ENCODE measurements at regions not wholly inside any gene's neighbourhood (a gene's known extent, or its start where the extent isn't known, plus 50 kb on each side); places are given as distances from the start of the nearest gene placed in this dataset.

- ChIA-PET CTCF (ENCODE audit: partially characterized antibody) (interaction anchor here (1.3 to 1.5 kb wide), 2 partner anchors 8 to 26 kb away, joined by 3 to 7 read pairs; no protein-coding TSS in a partner anchor), POLR2A (ENCODE audit: partially characterized antibody) (interaction anchor here (1.0 to 1.5 kb wide), 5 partner anchors 7 to 93 kb away, joined by 3 to 4 read pairs (median 3); partner anchors contain the start of genes EEF1B2 and NDUFS1)
- no peaks in the 10 kb centered on the region for H3K79me1 ChIP-seq (ENCODE audit: low read depth, low read length)
- H4K20me1 ChIP-seq (replicated peaks in 1 of 2; ENCODE audit: control insufficient read depth in 1 of 2, insufficient read depth in 2 of 2, low read length in 2 of 2) = no peaks in the 10 kb centered on the region
- FAIRE-seq (no peak), DNase-seq (ENCODE audit: low read depth in 1 of 2, low spot score in 2 of 2) (no peak)
- no peak overlapping the region for H2BK20ac ChIP-seq (ENCODE audit: low read length)
- H2AK5ac ChIP-seq (ENCODE audit: low read depth, low read length) = no peak overlapping the region
- no peak overlapping the region for H2BK5ac ChIP-seq (ENCODE audit: low read depth, low read length)
- no peaks in the 10 kb centered on the region for H3K23me2 ChIP-seq (ENCODE audit: low read depth, low read length)
- no peak overlapping the region for H4K5ac ChIP-seq (ENCODE audit: insufficient read length, low read depth, low read length)
- H3K27me3 ChIP-seq (replicated peaks in 1 of 4; ENCODE audit: control insufficient read depth in 3 of 4, extremely low read depth in 1 of 4, insufficient read depth in 3 of 4, low read length in 3 of 4) = no peaks in the 10 kb centered on the region
- H3K9ac ChIP-seq (replicated peaks in 1 of 4; ENCODE audit: extremely low read depth in 1 of 4, low read depth in 3 of 4, low read length in 3 of 4) = no peak overlapping the region
- no peak overlapping the region for H3K4ac ChIP-seq (replicated peaks; ENCODE audit: insufficient read length, low read depth, low read length)
- H2AFZ ChIP-seq (ENCODE audit: low read length) = peak overlapping the region; percentile 81; the same call in 1 of the 2 replicates
- H4K91ac ChIP-seq (replicated peaks; ENCODE audit: insufficient read length, low read length) = no peak overlapping the region
- 0 out of 2 replicates have a peak overlapping the region, but pooled peaks have one; percentile 65 for H2BK15ac ChIP-seq (ENCODE audit: low read length)
- WGBS, 2 experiments (ENCODE audit: extremely low coverage in 1 of 2, insufficient coverage in 1 of 2, insufficient read length in 1 of 2, insufficient replicate concordance in 2 of 2, low coverage in 1 of 2, low lambda C conversion rate in 2 of 2, missing lambda C conversion rate in 1 of 2) = 34% methylated on average over 4 of the region's 4 CpGs; no CpG with 5 or more reads in 1 of the 2 experiments
- H3K56ac ChIP-seq (replicated peaks; ENCODE audit: insufficient read length, low read depth, low read length) = no peak overlapping the region
- H3K18ac ChIP-seq (ENCODE audit: extremely low read depth, low read length) = no peak overlapping the region
- H3K27ac ChIP-seq (ENCODE audit: low read depth, low read length) = no peak overlapping the region
- no peak overlapping the region for H3K23ac ChIP-seq (ENCODE audit: insufficient read length)
- TF ChIP-seq EP300 (IDR thresholded peaks at IDR 0.05; ENCODE audit: borderline replicate concordance in 1 of 2, low read depth in 2 of 2, low read length in 2 of 2) = no peak
- TF ChIP-seq YY1 (IDR thresholded peaks at IDR 0.05; ENCODE audit: low read depth, low read length) = no peak
- TF ChIP-seq SP4 (IDR thresholded peaks at IDR 0.05; ENCODE audit: low read length) = no peak
- no peak for TF ChIP-seq SUZ12 (IDR thresholded peaks at IDR 0.05; ENCODE audit: low read length)
- TF ChIP-seq, protein P1, sequence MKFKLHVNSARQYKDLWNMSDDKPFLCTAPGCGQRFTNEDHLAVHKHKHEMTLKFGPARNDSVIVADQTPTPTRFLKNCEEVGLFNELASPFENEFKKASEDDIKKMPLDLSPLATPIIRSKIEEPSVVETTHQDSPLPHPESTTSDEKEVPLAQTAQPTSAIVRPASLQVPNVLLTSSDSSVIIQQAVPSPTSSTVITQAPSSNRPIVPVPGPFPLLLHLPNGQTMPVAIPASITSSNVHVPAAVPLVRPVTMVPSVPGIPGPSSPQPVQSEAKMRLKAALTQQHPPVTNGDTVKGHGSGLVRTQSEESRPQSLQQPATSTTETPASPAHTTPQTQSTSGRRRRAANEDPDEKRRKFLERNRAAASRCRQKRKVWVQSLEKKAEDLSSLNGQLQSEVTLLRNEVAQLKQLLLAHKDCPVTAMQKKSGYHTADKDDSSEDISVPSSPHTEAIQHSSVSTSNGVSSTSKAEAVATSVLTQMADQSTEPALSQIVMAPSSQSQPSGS (IDR thresholded peaks at IDR 0.05; ENCODE audit: low read length) = no peak
- no peak for TF ChIP-seq MAFK (IDR thresholded peaks at IDR 0.05; ENCODE audit: low read depth, low read length)
- no peak for TF ChIP-seq CHD1 (IDR thresholded peaks at IDR 0.05; ENCODE audit: low read depth, low read length)
- TF ChIP-seq, protein P2, sequence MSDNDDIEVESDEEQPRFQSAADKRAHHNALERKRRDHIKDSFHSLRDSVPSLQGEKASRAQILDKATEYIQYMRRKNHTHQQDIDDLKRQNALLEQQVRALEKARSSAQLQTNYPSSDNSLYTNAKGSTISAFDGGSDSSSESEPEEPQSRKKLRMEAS (IDR thresholded peaks at IDR 0.05) = no peak
- TF ChIP-seq CTBP2 (IDR thresholded peaks at IDR 0.05; ENCODE audit: borderline replicate concordance, insufficient read depth, insufficient read length, low read length) = no peak
- TF ChIP-seq SRF (IDR thresholded peaks at IDR 0.05; ENCODE audit: low read depth, low read length) = no peak
- H4K8ac ChIP-seq (ENCODE audit: extremely low read depth, insufficient read depth, low read length) = no peak overlapping the region
- H2BK120ac ChIP-seq (replicated peaks; ENCODE audit: low read depth, low read length) = no peak overlapping the region
- no peaks in the 10 kb centered on the region for H3K9me3 ChIP-seq (ENCODE audit: insufficient read depth in 2 of 2, low read depth in 1 of 2, low read length in 1 of 2)
- H3K14ac ChIP-seq (ENCODE audit: insufficient read length) = no peak overlapping the region
- no peaks in the 10 kb centered on the region for H3K36me3 ChIP-seq (ENCODE audit: control insufficient read depth in 2 of 4, insufficient read depth in 4 of 4, low read length in 3 of 4)
- H3K4me3 ChIP-seq (ENCODE audit: extremely low read depth in 1 of 4, insufficient read depth in 2 of 4, low read depth in 3 of 4, low read length in 4 of 4) = peak overlapping the region in 1 of 4 experiments; percentile 37; a peak in 1 of 8 replicates
- peak overlapping the region; percentile 32 to 63 for H3K4me2 ChIP-seq (ENCODE audit: insufficient read depth in 1 of 2, low read depth in 2 of 2, low read length in 2 of 2)
- H2BK12ac ChIP-seq (ENCODE audit: low read depth, low read length) = no peak overlapping the region; the same call in 1 of the 2 replicates
- H3K79me2 ChIP-seq (ENCODE audit: control insufficient read depth in 1 of 2, insufficient read depth in 2 of 2, low read length in 2 of 2) = no peaks in the 10 kb centered on the region
- H3K4me1 ChIP-seq (replicated peaks in 1 of 4; ENCODE audit: control insufficient read depth in 3 of 4, insufficient read depth in 4 of 4, low read length in 3 of 4) = peaks cover 2 to 20% (median 8%) of the 10 kb centered on the region in 4 experiments; a peak in 5 of 7 replicates
Measured at GRCh38 chr2:206213514-206213845, 53.8 kb downstream of the EEF1B2 start.
